Testis (tissue), 2 donors: ENCODE measurements at regions not wholly inside any gene's neighbourhood (a gene's known extent, or its start where the extent isn't known, plus 50 kb on each side); places are given as distances from the start of the nearest gene placed in this dataset.

Experiments
- CTCF ChIP-seq, 3 experiments: fragments of 450-650 bp in 2 of 3; fragments of 200-600 bp in 1 of 3; sonication (generic) in 1 of 3; IDR thresholded peaks; one replicate each; pipeline ENCODE4 v1.5.1; 2016 to 2019; ENCODE audit warnings: antibody characterized with exemption in 3 of 3, mild to moderate bottlenecking in 2 of 3, moderate library complexity in 1 of 3
- POLR2A ChIP-seq: fragments of 450-650 bp; IDR thresholded peaks from one replicate; pipeline ENCODE4 v1.6.1; 2017; ENCODE audit warnings: antibody characterized with exemption, mild to moderate bottlenecking, moderate library complexity

- TF ChIP-seq CTCF (IDR thresholded peaks at IDR 0.05) = no peak
- no peak for TF ChIP-seq POLR2A
These were observed 99.4 kb downstream of the HPGD start for GRCh38 chr4:174422893-174423256.
